T follicular helper cell (primary cell): ENCODE measurements at regions not wholly inside any gene's neighbourhood (a gene's known extent, or its start where the extent isn't known, plus 50 kb on each side); places are given as distances from the start of the nearest gene placed in this dataset.

ENCODE experiments used
- DNase-seq: peaks from one replicate; pipeline ENCODE4 v3.0.0-alpha.2; 2020; ENCODE audit warnings: low read depth

- no peak for DNase-seq
Observed at GRCh38 chr12:60138526-60138925, 542.7 kb downstream of the SLC16A7 start.

- DNase-seq, result no peak
Observed at GRCh38 chr12:60144395-60144794, 548.6 kb downstream of the SLC16A7 start.

GRCh38 chr12:60148109-60148508 is 552.3 kb downstream of the SLC16A7 start:
- DNase-seq, result no peak

- DNase-seq, result no peak
Observed at GRCh38 chr12:60148831-60149230, 553.0 kb downstream of the SLC16A7 start.

- no peak for DNase-seq
Observed at GRCh38 chr12:60152756-60153155, 556.9 kb downstream of the SLC16A7 start.

- no peak for DNase-seq
Observed at GRCh38 chr12:60159761-60160160, 563.9 kb downstream of the SLC16A7 start.

GRCh38 chr12:60162988-60163720 is 567.3 kb downstream of the SLC16A7 start:
- no peak for DNase-seq

- no peak for DNase-seq
Observed at GRCh38 chr12:60165781-60166180, 570.0 kb downstream of the SLC16A7 start.

GRCh38 chr12:60168441-60168840 is 572.6 kb downstream of the SLC16A7 start:
- no peak for DNase-seq

- no peak for DNase-seq
Observed at GRCh38 chr12:60169904-60170303, 574.1 kb downstream of the SLC16A7 start.

- no peak for DNase-seq
Observed at GRCh38 chr12:60172266-60173211, 576.7 kb downstream of the SLC16A7 start.

- no peak for DNase-seq
Observed at GRCh38 chr12:60173224-60174170, 577.7 kb downstream of the SLC16A7 start.

- DNase-seq, result no peak
Observed at GRCh38 chr12:60174476-60174875, 578.6 kb downstream of the SLC16A7 start.

- DNase-seq, result no peak
Observed at GRCh38 chr12:60174941-60175340, 579.1 kb downstream of the SLC16A7 start.

GRCh38 chr12:60176891-60177290 is 581.1 kb downstream of the SLC16A7 start:
- no peak for DNase-seq

GRCh38 chr12:60180298-60180697 is 584.5 kb downstream of the SLC16A7 start:
- no peak for DNase-seq

- no peak for DNase-seq
Observed at GRCh38 chr12:60182354-60182753, 586.5 kb downstream of the SLC16A7 start.

GRCh38 chr12:60184096-60184495 is 588.3 kb downstream of the SLC16A7 start:
- no peak for DNase-seq

GRCh38 chr12:60185060-60185459 is 589.2 kb downstream of the SLC16A7 start:
- DNase-seq, result no peak

GRCh38 chr12:60191271-60191670 is 595.4 kb downstream of the SLC16A7 start:
- DNase-seq, result no peak

GRCh38 chr12:60191676-60192359 is 596.0 kb downstream of the SLC16A7 start:
- DNase-seq, result no peak
